ENCODE measurements at regions not wholly inside any gene's neighbourhood (a gene's known extent, or its start where the extent isn't known, plus 50 kb on each side); places are given as distances from the start of the nearest gene placed in this dataset.
A peak's percentile ranks its signal among the peaks of the same experiment; 100 is the strongest.

DNA sequence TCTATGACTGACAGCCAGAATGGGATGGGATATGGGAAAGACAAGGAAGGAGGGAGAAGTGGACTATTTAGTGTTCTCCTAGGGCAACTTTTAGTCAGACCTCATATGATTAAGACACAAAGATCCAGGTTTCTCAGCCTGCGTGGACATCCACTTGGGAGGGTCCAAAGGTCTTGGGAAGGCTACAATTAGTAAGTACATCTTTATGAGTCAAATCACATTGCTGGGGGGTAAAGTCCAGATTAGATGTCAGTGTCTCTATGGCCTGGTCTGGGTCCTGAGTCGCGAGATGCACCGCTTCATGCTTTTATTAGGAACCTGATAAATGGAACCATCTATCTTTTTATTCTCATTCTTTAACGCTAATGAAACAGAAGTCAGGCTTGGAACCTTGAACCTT is 378.4 kb upstream of the ASIC2 start:
- H3K9me3 ChIP-seq = no peaks in the 10 kb centered on the region
- TF ChIP-seq, protein P1, sequence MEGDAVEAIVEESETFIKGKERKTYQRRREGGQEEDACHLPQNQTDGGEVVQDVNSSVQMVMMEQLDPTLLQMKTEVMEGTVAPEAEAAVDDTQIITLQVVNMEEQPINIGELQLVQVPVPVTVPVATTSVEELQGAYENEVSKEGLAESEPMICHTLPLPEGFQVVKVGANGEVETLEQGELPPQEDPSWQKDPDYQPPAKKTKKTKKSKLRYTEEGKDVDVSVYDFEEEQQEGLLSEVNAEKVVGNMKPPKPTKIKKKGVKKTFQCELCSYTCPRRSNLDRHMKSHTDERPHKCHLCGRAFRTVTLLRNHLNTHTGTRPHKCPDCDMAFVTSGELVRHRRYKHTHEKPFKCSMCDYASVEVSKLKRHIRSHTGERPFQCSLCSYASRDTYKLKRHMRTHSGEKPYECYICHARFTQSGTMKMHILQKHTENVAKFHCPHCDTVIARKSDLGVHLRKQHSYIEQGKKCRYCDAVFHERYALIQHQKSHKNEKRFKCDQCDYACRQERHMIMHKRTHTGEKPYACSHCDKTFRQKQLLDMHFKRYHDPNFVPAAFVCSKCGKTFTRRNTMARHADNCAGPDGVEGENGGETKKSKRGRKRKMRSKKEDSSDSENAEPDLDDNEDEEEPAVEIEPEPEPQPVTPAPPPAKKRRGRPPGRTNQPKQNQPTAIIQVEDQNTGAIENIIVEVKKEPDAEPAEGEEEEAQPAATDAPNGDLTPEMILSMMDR (IDR thresholded peaks at IDR 0.05) = no peak
- TF ChIP-seq POLR2A (IDR thresholded peaks at IDR 0.05) = no peak

DNA sequence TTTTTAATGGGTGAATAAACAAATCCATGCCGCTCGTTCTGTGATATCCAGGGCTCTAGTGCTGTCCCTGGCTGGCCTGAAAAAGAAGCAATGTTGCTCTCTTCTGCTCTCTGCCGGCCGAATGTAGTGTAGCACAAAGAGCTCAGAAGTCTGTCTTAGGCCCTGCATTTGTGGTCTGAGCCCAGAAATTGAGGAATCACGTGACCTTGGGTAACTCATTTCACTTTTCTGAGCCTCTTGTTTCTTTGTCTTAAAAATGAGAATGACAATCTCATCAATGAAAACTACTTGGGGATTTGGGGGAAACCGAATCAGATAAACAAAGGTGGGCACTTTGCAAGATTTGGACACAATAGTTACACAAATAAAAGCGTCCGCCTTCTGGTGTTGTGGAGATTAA is 381.6 kb upstream of the ASIC2 start:
- H3K9me3 ChIP-seq = no peaks in the 10 kb centered on the region
- H3K36me3 ChIP-seq = no peaks in the 10 kb centered on the region
- 31 to 35% (median 34%) methylated on average over 8 of the region's 8 CpGs for WGBS, 4 donors
- H3K4me3 ChIP-seq = no peak overlapping the region
- H3K27ac ChIP-seq = no peak overlapping the region
- TF ChIP-seq, protein P1 (IDR thresholded peaks at IDR 0.05) = peak; percentile 63 to 87 (median 80)
- no peak for TF ChIP-seq POLR2A (IDR thresholded peaks at IDR 0.05)
- ATAC-seq (peak; percentile 73 to 88 (median 87)), DNase-seq (peak in 4 of 5 donors; percentile 41 to 59 (median 44))
- peaks cover 0 to 8% (median 0%) of the 10 kb centered on the region in 9 donors for H3K27me3 ChIP-seq
- intact Hi-C loops (cut with DNase I) = loop anchor here (2.0 to 10.0 kb wide), 7 partner anchors 150 to 640 kb away; no protein-coding TSS in a partner anchor
- no peaks in the 10 kb centered on the region for H3K4me1 ChIP-seq

More for the DNA sequence above, 378.4 kb upstream of the ASIC2 start:
- ATAC-seq (no peak), DNase-seq (no peak)
- H3K4me1 ChIP-seq = peaks cover 0 to 18% (median 3%) of the 10 kb centered on the region in 12 donors
- WGBS, 4 donors = 83 to 93% (median 90%) methylated on average over 5 of the region's 5 CpGs
- H3K36me3 ChIP-seq = no peaks in the 10 kb centered on the region
- intact Hi-C loops (cut with DNase I) = loop anchor here in 9 of 10 donors (5.0 to 10.0 kb wide), 5 partner anchors 147 to 637 kb away; no protein-coding TSS in a partner anchor
- no peak overlapping the region for H3K27ac ChIP-seq
- no peak overlapping the region for H3K4me3 ChIP-seq
- peaks cover 0 to 8% (median 0%) of the 10 kb centered on the region in 9 donors for H3K27me3 ChIP-seq

DNA sequence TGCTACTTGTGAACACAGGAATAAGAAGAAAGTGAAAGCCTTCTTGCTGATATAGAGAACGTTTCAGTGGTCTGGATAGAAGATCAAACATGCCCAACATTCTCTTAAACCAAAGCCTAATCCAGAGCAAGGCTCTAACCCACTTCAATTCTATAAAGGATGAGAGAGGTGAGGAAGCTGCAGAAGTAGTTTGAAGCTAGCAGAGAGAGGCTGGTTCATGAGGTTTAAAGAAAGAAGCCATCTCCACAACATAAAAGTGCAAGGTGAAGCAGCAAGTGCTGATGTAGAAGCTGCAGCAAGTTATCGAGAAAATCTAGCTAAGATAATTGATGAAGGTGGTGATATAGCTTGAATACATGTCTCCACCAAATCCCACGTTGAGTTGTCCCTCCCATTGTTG is 383.3 kb upstream of the ASIC2 start:
- H3K4me3 ChIP-seq = no peak overlapping the region
- ATAC-seq (no peak), DNase-seq (no peak)
- H3K4me1 ChIP-seq = peaks cover 0 to 10% (median 0%) of the 10 kb centered on the region in 12 donors
- H3K36me3 ChIP-seq = no peaks in the 10 kb centered on the region
- H3K27me3 ChIP-seq = peaks cover 0 to 3% (median 0%) of the 10 kb centered on the region in 9 donors
- no peaks in the 10 kb centered on the region for H3K9me3 ChIP-seq
- no peak overlapping the region for H3K27ac ChIP-seq
- intact Hi-C loops (cut with DNase I) = loop anchor here in 8 of 10 donors (5.0 to 10.0 kb wide), 4 partner anchors 152 to 642 kb away; no protein-coding TSS in a partner anchor
- TF ChIP-seq, protein P1 (IDR thresholded peaks at IDR 0.05) = no peak
- no peak for TF ChIP-seq POLR2A (IDR thresholded peaks at IDR 0.05)
- whole genome bisulfite sequencing, 4 donors = 44 to 59% (median 55%) methylated on average over 3 of the region's 3 CpGs

DNA sequence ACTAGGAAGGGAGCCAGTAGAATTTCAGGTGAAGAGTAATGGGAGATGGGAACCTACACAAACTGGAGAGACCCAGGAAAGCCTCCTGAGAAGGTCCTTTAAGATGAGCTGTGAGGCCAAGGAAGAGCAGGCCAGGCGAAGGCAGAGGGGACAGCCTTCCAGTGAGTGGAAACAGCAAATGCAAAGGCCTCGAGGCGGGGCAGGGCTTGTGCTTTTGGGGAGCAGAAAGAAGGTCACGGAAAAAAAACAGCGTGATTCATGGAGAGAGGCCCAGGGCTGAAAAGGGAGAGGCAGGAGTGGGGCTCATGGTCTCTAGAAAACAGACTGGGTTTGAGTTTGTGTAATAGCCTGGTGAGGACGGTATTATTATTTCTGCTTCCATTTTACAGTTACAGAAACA is 386.5 kb upstream of the ASIC2 start:
- WGBS, 4 donors = 86 to 91% (median 89%) methylated on average over 6 of the region's 6 CpGs
- H3K4me3 ChIP-seq = no peak overlapping the region
- no peaks in the 10 kb centered on the region for H3K27me3 ChIP-seq
- DNase-seq = no peak
- intact Hi-C loops (cut with DNase I) = loop anchor here in 8 of 10 donors (5.0 to 10.0 kb wide), 4 partner anchors 155 to 645 kb away; no protein-coding TSS in a partner anchor
- H3K4me1 ChIP-seq = peaks cover 0 to 10% (median 0%) of the 10 kb centered on the region in 12 donors
- TF ChIP-seq POLR2A (IDR thresholded peaks at IDR 0.05) = no peak
- TF ChIP-seq, protein P1 (IDR thresholded peaks at IDR 0.05) = no peak
- ATAC-seq = no peak
- no peaks in the 10 kb centered on the region for H3K9me3 ChIP-seq
- H3K27ac ChIP-seq = no peak overlapping the region
- H3K36me3 ChIP-seq = no peaks in the 10 kb centered on the region

Data from heart left ventricle (tissue), 16 donors.